IMR-90 (cell line): ENCODE measurements at regions not wholly inside any gene's neighbourhood (a gene's known extent, or its start where the extent isn't known, plus 50 kb on each side); places are given as distances from the start of the nearest gene placed in this dataset.

Experiments used
- BHLHE40 ChIP-seq: fragments of 150-350 bp; IDR thresholded peaks from 2 replicates; pipeline ENCODE4 v1.6.1; 2016; ENCODE audit warnings: mild to moderate bottlenecking, low read depth, low read length
- CHD1 ChIP-seq: IDR thresholded peaks from 2 replicates; pipeline ENCODE4 v1.6.1; 2012; ENCODE audit warnings: low read depth, low read length, improper control_type of control experiment
- FOS ChIP-seq: fragments of 150-350 bp; IDR thresholded peaks from 2 replicates; pipeline ENCODE4 v1.6.1; 2016; ENCODE audit warnings: low read depth, low read length
- MAFK ChIP-seq: IDR thresholded peaks from 2 replicates; pipeline ENCODE4 v1.6.1; 2012; ENCODE audit warnings: low read depth, low read length, improper control_type of control experiment
- MAZ ChIP-seq: IDR thresholded peaks from 2 replicates; pipeline ENCODE4 v1.6.1; 2012; ENCODE audit warnings: low read depth, mild to moderate bottlenecking, low read length, improper control_type of control experiment, moderate library complexity, borderline replicate concordance
- POLR2A ChIP-seq: IDR thresholded peaks from 2 replicates; pipeline ENCODE4 v1.6.1; 2012; ENCODE audit warnings: mild to moderate bottlenecking, low read depth, low read length
- RAD21 ChIP-seq: IDR thresholded peaks from 2 replicates; pipeline ENCODE4 v1.6.1; 2012; ENCODE audit warnings: low read length, improper control_type of control experiment
- RFX5 ChIP-seq: IDR thresholded peaks from 2 replicates; pipeline ENCODE4 v1.8.0; 2012; ENCODE audit warnings: low read depth, mild to moderate bottlenecking, low read length, moderate library complexity
- SMC3 ChIP-seq: fragments of 150-350 bp; IDR thresholded peaks from 2 replicates; pipeline ENCODE4 v1.6.1; 2016; ENCODE audit warnings: low read depth, mild to moderate bottlenecking, antibody characterized with exemption, low read length, moderate library complexity
- TF ChIP-seq, protein P1 (sequence below): conservative IDR thresholded peaks from 2 replicates; pipeline ENCODE4 v1.5.1; 2012; ENCODE audit warnings: mild to moderate bottlenecking, low read depth, low read length, improper control_type of control experiment

DNA sequence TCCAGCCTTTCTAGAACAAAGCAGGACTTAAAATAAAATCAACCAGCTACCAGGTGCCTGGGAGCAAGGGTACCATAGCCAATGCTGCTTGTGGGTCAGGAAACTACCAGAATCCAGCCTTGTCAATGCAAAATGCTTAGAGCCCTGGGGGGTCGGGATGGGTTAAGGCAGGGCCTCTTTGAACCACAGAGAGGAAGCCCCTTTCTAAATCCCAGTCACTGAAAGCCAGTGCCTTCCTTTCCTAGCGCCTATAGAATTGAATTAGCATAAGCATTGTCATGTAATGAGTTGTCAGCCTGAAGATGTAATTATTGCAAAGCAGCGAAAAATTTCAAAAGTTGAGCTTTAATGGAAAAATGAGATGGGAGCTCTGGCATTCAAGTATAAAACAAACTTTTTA, 176.6 kb upstream of the DAB1 start:
- TF ChIP-seq, protein P1, sequence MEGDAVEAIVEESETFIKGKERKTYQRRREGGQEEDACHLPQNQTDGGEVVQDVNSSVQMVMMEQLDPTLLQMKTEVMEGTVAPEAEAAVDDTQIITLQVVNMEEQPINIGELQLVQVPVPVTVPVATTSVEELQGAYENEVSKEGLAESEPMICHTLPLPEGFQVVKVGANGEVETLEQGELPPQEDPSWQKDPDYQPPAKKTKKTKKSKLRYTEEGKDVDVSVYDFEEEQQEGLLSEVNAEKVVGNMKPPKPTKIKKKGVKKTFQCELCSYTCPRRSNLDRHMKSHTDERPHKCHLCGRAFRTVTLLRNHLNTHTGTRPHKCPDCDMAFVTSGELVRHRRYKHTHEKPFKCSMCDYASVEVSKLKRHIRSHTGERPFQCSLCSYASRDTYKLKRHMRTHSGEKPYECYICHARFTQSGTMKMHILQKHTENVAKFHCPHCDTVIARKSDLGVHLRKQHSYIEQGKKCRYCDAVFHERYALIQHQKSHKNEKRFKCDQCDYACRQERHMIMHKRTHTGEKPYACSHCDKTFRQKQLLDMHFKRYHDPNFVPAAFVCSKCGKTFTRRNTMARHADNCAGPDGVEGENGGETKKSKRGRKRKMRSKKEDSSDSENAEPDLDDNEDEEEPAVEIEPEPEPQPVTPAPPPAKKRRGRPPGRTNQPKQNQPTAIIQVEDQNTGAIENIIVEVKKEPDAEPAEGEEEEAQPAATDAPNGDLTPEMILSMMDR, result no peak
- TF ChIP-seq BHLHE40, result no peak
- no peak for TF ChIP-seq POLR2A
- TF ChIP-seq FOS, result no peak
- no peak for TF ChIP-seq MAZ
- TF ChIP-seq MAFK, result no peak
- no peak for TF ChIP-seq RFX5
- no peak for TF ChIP-seq RAD21
- no peak for TF ChIP-seq CHD1
- TF ChIP-seq SMC3, result no peak
